ENCODE measurements at regions not wholly inside any gene's neighbourhood (a gene's known extent, or its start where the extent isn't known, plus 50 kb on each side); places are given as distances from the start of the nearest gene placed in this dataset.

DNA sequence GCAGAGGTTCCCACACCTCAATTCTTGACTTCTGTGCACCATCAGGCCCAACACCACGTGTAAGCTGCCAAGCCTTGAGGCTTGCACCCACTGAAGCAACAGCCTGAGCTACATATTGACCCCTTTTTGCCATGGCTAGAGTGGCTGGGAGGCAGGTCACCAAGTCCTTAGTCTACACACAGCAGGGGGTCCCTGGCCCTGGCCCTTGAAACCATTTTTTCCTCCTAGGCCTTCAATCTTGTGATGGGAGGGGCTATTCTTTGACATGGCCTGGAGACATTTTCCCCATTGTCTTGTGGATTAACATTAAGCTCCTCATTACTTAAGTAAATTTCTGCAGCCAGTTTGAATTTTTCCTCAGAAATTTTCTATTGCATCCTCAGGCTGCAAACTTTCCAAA lies 336.6 kb downstream of the IL15 start:
- Histone ChIP-seq H3K9ac (ENCODE audit: low read length in 3 of 3) (no peak overlapping the region), H3K27ac (ENCODE audit: low read depth in 2 of 2, low read length in 2 of 2) (no peak overlapping the region), H3K27me3 (ENCODE audit: control insufficient read depth, insufficient read depth, low read length) (no peaks in the 10 kb centered on the region), H3K36me3 (ENCODE audit: control insufficient read depth in 2 of 3, insufficient read depth in 3 of 3, low read length in 3 of 3) (no peaks in the 10 kb centered on the region), H3K4me1 (ENCODE audit: control insufficient read depth in 2 of 3, insufficient read depth in 2 of 3, low read depth in 1 of 3, low read length in 3 of 3) (no peaks in the 10 kb centered on the region), H3K9me3 (ENCODE audit: control insufficient read depth in 2 of 3, insufficient read depth in 1 of 3, low read length in 3 of 3) (no peaks in the 10 kb centered on the region), H3K4me3 (ENCODE audit: low read length in 3 of 3) (no peak overlapping the region)
- DNase-seq (no peak), FAIRE-seq (no peak)
- intact Hi-C loops (cut with DNase I), result no loop called here
- TF ChIP-seq, protein P1, sequence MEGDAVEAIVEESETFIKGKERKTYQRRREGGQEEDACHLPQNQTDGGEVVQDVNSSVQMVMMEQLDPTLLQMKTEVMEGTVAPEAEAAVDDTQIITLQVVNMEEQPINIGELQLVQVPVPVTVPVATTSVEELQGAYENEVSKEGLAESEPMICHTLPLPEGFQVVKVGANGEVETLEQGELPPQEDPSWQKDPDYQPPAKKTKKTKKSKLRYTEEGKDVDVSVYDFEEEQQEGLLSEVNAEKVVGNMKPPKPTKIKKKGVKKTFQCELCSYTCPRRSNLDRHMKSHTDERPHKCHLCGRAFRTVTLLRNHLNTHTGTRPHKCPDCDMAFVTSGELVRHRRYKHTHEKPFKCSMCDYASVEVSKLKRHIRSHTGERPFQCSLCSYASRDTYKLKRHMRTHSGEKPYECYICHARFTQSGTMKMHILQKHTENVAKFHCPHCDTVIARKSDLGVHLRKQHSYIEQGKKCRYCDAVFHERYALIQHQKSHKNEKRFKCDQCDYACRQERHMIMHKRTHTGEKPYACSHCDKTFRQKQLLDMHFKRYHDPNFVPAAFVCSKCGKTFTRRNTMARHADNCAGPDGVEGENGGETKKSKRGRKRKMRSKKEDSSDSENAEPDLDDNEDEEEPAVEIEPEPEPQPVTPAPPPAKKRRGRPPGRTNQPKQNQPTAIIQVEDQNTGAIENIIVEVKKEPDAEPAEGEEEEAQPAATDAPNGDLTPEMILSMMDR (IDR thresholded peaks at IDR 0.05; ENCODE audit: borderline replicate concordance, extremely low read depth, insufficient read depth), result no peak

Measured in kidney (tissue), 13 donors.